ENCODE measurements at regions not wholly inside any gene's neighbourhood (a gene's known extent, or its start where the extent isn't known, plus 50 kb on each side); places are given as distances from the start of the nearest gene placed in this dataset.

DNA sequence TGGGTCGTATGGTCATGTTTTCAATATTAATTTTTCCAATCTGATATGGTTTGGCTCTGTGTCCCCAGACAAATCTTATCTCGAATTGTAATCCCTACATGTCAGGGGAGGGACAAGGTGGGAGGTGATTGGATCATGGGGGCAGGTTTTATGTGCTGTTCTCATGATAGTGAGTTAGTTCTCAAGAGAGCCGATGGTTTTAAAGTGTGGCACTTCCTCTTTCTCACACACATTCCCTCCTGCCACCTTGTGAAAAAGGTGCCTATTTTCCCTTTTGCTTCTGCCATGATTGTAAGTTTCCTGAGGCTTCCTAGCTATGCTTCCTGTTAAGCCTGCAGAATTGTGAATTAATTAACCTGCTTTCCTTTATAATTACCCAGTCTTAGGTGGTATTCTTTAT is 309.1 kb upstream of the GRIN3A start:
- H3K4me2 ChIP-seq (ENCODE audit: low read length): no peak overlapping the region
- TF ChIP-seq EP300 (conservative IDR thresholded peaks at IDR 0.05; ENCODE audit: poor library complexity, severe bottlenecking) (no peak), MXI1 (conservative IDR thresholded peaks at IDR 0.05; ENCODE audit: poor library complexity, severe bottlenecking) (no peak), SMC3 (conservative IDR thresholded peaks at IDR 0.05; ENCODE audit: poor library complexity) (no peak), RAD21 (conservative IDR thresholded peaks at IDR 0.05) (no peak), EZH2 (IDR thresholded peaks at IDR 0.05; ENCODE audit: borderline replicate concordance, insufficient read depth, low read length, poor library complexity, severe bottlenecking) (no peak), CTCF (IDR thresholded peaks at IDR 0.05; ENCODE audit: poor library complexity, severe bottlenecking) (no peak), POLR2AphosphoS5 (IDR thresholded peaks at IDR 0.05) (no peak), TAF1 (IDR thresholded peaks at IDR 0.05; ENCODE audit: low read depth) (no peak)
- TF ChIP-seq, protein P1, sequence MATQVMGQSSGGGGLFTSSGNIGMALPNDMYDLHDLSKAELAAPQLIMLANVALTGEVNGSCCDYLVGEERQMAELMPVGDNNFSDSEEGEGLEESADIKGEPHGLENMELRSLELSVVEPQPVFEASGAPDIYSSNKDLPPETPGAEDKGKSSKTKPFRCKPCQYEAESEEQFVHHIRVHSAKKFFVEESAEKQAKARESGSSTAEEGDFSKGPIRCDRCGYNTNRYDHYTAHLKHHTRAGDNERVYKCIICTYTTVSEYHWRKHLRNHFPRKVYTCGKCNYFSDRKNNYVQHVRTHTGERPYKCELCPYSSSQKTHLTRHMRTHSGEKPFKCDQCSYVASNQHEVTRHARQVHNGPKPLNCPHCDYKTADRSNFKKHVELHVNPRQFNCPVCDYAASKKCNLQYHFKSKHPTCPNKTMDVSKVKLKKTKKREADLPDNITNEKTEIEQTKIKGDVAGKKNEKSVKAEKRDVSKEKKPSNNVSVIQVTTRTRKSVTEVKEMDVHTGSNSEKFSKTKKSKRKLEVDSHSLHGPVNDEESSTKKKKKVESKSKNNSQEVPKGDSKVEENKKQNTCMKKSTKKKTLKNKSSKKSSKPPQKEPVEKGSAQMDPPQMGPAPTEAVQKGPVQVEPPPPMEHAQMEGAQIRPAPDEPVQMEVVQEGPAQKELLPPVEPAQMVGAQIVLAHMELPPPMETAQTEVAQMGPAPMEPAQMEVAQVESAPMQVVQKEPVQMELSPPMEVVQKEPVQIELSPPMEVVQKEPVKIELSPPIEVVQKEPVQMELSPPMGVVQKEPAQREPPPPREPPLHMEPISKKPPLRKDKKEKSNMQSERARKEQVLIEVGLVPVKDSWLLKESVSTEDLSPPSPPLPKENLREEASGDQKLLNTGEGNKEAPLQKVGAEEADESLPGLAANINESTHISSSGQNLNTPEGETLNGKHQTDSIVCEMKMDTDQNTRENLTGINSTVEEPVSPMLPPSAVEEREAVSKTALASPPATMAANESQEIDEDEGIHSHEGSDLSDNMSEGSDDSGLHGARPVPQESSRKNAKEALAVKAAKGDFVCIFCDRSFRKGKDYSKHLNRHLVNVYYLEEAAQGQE (IDR thresholded peaks at IDR 0.05; ENCODE audit: borderline replicate concordance): no peak
- H4K20me1 ChIP-seq (ENCODE audit: insufficient read depth): no peaks in the 10 kb centered on the region

GRCh38 chr9:102044133-102044532 is 305.7 kb upstream of the GRIN3A start:
- no peaks in the 10 kb centered on the region for H3K9me2 ChIP-seq (ENCODE audit: insufficient read depth, low read length)
- no peak overlapping the region for H3K4me3 ChIP-seq (ENCODE audit: low read length)
- no peak overlapping the region for H3K9ac ChIP-seq (ENCODE audit: low read length)
- H3K27ac ChIP-seq (ENCODE audit: low read length): no peak overlapping the region
- H3K36me3 ChIP-seq (ENCODE audit: insufficient read depth, low read length): no peaks in the 10 kb centered on the region
- H2AFZ ChIP-seq (ENCODE audit: low read depth, low read length): no peak overlapping the region
- H3K9me3 ChIP-seq (ENCODE audit: low read length): no peaks in the 10 kb centered on the region
- H3K4me2 ChIP-seq (ENCODE audit: low read length): no peak overlapping the region
- H3K27me3 ChIP-seq (ENCODE audit: insufficient read depth, low read depth, low read length): no peaks in the 10 kb centered on the region
- TF ChIP-seq CTCF (IDR thresholded peaks at IDR 0.05; ENCODE audit: poor library complexity, severe bottlenecking): no peak
- TF ChIP-seq, protein P1 (IDR thresholded peaks at IDR 0.05; ENCODE audit: borderline replicate concordance): no peak
- TF ChIP-seq RAD21 (conservative IDR thresholded peaks at IDR 0.05): no peak
- TF ChIP-seq MXI1 (conservative IDR thresholded peaks at IDR 0.05; ENCODE audit: poor library complexity, severe bottlenecking): no peak
- TF ChIP-seq TAF1 (IDR thresholded peaks at IDR 0.05; ENCODE audit: low read depth): no peak
- no peak for TF ChIP-seq POLR2AphosphoS5 (IDR thresholded peaks at IDR 0.05)
- no peak for TF ChIP-seq EZH2 (IDR thresholded peaks at IDR 0.05; ENCODE audit: borderline replicate concordance, insufficient read depth, low read length, poor library complexity, severe bottlenecking)
- TF ChIP-seq SMC3 (conservative IDR thresholded peaks at IDR 0.05; ENCODE audit: poor library complexity): no peak
- no peak for TF ChIP-seq EP300 (conservative IDR thresholded peaks at IDR 0.05; ENCODE audit: poor library complexity, severe bottlenecking)
- no peaks in the 10 kb centered on the region for H3K79me2 ChIP-seq (replicated peaks; ENCODE audit: insufficient read depth, low read length)
- H3F3A ChIP-seq (ENCODE audit: insufficient read depth, low read length, poor library complexity, severe bottlenecking): no peaks in the 10 kb centered on the region
- no peaks in the 10 kb centered on the region for H4K20me1 ChIP-seq (ENCODE audit: insufficient read depth)

More for the DNA sequence above, 309.1 kb upstream of the GRIN3A start:
- Histone ChIP-seq H3K4me3 (ENCODE audit: low read length) (no peak overlapping the region), H3K79me2 (replicated peaks; ENCODE audit: insufficient read depth, low read length) (no peaks in the 10 kb centered on the region), H3K9me2 (ENCODE audit: insufficient read depth, low read length) (no peaks in the 10 kb centered on the region), H3K36me3 (ENCODE audit: insufficient read depth, low read length) (no peaks in the 10 kb centered on the region), H3K27ac (ENCODE audit: low read length) (no peak overlapping the region), H3F3A (ENCODE audit: insufficient read depth, low read length, poor library complexity, severe bottlenecking) (no peaks in the 10 kb centered on the region), H3K27me3 (ENCODE audit: insufficient read depth, low read depth, low read length) (no peaks in the 10 kb centered on the region), H3K9me3 (ENCODE audit: low read length) (no peaks in the 10 kb centered on the region), H3K9ac (ENCODE audit: low read length) (no peak overlapping the region), H2AFZ (ENCODE audit: low read depth, low read length) (no peak overlapping the region)

All from neural cell (in vitro differentiated cells).